DMS53 treated with DMSO at 0.1 percent for 48 hours (cell line): ENCODE measurements at regions not wholly inside any gene's neighbourhood (a gene's known extent, or its start where the extent isn't known, plus 50 kb on each side); places are given as distances from the start of the nearest gene placed in this dataset.

Experiments used
- DNase-seq: peaks from one replicate; lab custom pipeline; 2025; ENCODE audit not compliant: unreplicated experiment; lab: John Stamatoyannopoulos, UW

DNA sequence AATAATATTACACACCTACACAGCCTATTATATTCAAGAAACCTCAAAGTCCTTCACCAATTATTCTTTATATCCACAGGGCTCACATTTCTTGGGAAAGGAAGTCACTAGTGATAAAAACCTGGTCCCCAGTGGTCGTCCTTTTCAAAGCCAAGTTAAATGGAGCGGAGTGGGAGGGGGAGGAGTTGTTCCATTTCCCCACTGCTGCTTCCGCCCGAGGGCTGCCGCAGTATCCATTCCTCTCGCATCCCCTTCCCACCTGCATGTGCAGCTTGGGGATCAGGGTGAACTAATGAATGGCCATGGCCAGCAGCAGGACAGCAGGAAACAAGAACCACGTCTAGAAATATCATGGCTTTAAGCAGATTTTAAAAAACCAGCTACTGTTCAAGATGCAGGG lies 76.4 kb upstream of the SEMA6D start:
- DNase-seq, result no peak

DNA sequence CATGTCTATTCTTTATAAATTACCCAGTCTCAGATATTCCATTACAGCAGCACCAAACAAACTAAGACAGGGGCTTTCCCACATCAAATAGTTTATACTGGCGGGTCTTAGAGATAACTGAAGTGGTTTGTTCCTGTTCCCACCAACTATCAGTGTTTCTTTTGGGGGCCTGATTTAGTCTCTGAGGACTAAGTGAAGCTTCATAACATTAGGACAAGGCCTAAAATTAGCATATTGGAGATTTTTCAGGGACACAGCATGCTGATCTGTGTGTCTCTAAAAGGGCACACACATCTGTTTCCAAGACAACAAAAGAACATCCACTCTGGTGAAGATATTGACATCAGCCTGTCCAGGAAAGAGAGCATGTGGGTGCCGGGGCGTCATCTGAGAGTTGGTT lies 72.6 kb upstream of the SEMA6D start:
- DNase-seq, result no peak

DNA sequence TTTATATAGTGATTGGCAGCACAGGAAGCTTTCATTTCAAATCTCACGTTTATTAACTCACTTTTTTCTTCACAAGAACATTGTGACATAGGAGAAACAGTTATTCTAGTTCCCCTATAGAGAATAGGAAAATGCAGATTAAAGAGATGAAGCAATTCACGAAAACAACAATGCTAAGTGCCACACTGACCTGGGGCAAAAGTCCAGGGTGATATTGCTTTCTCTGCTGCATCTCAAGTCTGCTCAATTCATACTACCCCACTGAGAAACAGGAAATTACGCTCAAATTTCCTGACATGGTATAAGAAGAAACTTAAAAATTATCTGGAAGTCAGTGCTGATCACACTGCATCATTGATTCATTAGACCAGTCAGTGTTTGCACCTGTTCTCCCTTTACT lies 66.7 kb upstream of the SEMA6D start:
- no peak for DNase-seq

DNA sequence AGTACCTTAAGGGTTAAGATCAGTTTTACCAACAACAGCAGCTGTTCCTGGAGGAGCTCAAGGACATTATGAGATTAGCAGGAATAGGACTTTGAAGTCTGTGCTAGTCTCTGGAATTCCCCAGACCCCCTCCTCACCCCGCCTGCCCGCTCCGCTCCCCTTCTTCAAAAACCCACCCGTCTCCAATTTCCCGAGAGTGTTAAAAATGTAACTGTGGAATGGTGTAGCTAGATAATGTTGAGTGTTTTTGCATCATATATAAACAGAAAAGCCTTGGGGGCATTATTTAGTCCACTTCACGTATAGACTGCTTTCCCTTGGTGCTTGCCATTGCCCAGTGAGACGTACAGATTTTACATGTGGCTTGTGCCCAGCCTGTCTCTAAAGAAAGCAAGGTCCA lies 65.0 kb upstream of the SEMA6D start:
- no peak for DNase-seq

DNA sequence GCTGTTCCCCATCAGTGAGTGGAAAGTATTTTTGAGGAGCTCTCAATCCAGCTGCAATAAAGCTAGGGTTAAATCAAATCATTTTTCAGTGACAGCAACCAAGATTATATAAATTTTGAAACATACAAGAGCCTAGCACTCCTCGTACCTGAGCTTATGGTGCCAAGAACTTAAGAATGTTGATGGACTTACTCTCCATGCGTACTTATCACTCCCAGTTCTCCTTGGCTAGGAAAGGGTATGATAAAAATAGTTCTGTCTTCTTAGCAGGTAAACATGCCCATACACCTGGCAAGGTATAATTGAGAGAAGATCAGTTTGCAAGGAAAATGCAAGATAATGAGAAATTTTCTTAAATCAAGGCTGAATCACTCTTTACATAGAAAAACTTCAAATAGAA lies 64.5 kb upstream of the SEMA6D start:
- no peak for DNase-seq

DNA sequence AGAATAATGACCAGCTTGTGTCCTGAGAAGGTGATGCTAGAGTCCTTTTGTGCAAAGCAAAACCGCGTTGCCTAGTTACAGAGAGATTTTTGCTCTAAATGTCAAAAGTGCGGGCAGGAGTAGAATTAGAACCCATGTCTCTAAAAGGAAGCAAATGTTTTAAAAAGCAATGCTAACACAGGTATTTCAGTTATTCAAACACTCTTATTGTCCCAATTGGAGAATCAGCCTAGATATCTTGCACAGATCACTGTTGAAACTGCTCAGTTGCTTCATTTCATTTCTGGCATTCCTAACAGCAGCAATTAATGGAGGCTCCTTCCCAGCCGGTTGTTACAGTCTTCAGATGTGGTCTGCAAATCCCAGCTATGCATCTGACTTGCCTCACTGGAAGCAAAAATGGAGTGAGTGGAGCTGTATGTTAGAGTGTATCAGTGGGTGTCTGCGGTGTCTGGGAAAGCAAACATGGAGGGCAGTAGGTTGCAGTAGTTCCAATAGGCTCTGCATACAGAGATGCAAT lies 55.6 kb upstream of the SEMA6D start:
- DNase-seq, result no peak

DNA sequence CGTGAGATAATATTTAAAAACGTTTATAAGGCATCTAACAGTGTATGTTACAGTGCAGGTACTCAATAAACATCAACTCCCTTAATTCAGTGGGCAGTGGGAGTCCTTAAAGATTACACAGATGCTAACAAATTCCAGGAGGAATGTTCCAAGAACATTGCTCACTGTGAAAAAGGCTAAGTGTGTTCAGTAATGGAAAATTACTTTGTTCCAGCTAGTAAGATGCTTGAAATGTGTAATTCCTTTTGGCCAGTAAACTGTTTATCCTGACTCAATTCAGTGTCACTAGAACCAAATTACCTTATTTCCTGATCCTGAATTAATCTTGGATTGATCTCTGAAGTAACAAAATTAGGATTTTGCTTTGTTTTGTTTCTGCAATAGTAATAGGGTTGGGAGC lies 54.2 kb upstream of the SEMA6D start:
- DNase-seq, result no peak
